IMR-90 (cell line): ENCODE measurements at regions not wholly inside any gene's neighbourhood (a gene's known extent, or its start where the extent isn't known, plus 50 kb on each side); places are given as distances from the start of the nearest gene placed in this dataset.

Experiments
- ATAC-seq: fragments of 200-7000 bp; cut with Tn5 transposase; 2 replicates; pipeline ENCODE4 v1.9.1; 2020; ENCODE audit warnings: low read depth, mild to moderate bottlenecking, moderate library complexity
- BruUV-seq: library from RNA; stranded (reverse); fragments of 400-500 nt; replicated peaks from 2 replicates; lab custom pipeline; 2021; lab: Mats Ljungman, UMichigan
- CTCF ChIA-PET: fragments of 300-600 bp; formaldehyde crosslinking; extraction: SDS; loops from one replicate; lab custom pipeline; 2021; ENCODE audit warnings: antibody characterized with exemption; lab: Yijun Ruan, JAX
- POLR2A ChIA-PET: fragments of 300-600 bp; sonication (Branson Sonifier 250); formaldehyde crosslinking; loops from one replicate; lab custom pipeline; 2022; ENCODE audit warnings: antibody characterized with exemption; ENCODE audit not compliant: unreplicated experiment; lab: Charles Lee
- DNase-seq: peaks from one replicate; pipeline ENCODE4 v3.0.0; 2013
- H2AFZ ChIP-seq: replicated peaks from 2 replicates; pipeline ENCODE3; 2013; ENCODE audit warnings: low read length, mild to moderate bottlenecking; ENCODE audit not compliant: poor library complexity
- H2AK5ac ChIP-seq: 2 replicates; pipeline ENCODE4 v1.6.1; 2013; ENCODE audit warnings: low read depth, low read length, inconsistent platforms
- H2AK9ac ChIP-seq: replicated peaks from 2 replicates; pipeline ENCODE3; 2013; ENCODE audit warnings: mild to moderate bottlenecking, low read depth, low read length, moderate library complexity; ENCODE audit not compliant: poor library complexity
- H2BK120ac ChIP-seq: 2 replicates; pipeline ENCODE4 v1.6.1; 2013; ENCODE audit warnings: low read depth, low read length, inconsistent platforms
- H2BK15ac ChIP-seq: 3 replicates; pipeline ENCODE4 v1.6.1; 2013; ENCODE audit warnings: low read depth, low read length, inconsistent platforms
- H2BK20ac ChIP-seq: 2 replicates; pipeline ENCODE4 v1.6.1; 2013; ENCODE audit warnings: low read depth, mild to moderate bottlenecking, inconsistent platforms, low read length, moderate library complexity
- H2BK5ac ChIP-seq: 2 replicates; pipeline ENCODE4 v1.6.1; 2013; ENCODE audit warnings: mild to moderate bottlenecking, low read depth, low read length, inconsistent platforms; ENCODE audit not compliant: poor library complexity, severe bottlenecking
- H3K14ac ChIP-seq: replicated peaks from 2 replicates; pipeline ENCODE4 v1.6.1; 2013; ENCODE audit warnings: low read depth, low read length, inconsistent platforms
- H3K18ac ChIP-seq: 2 replicates; pipeline ENCODE4 v1.6.1; 2013; ENCODE audit warnings: low read depth, low read length, control low read depth
- H3K23ac ChIP-seq: 2 replicates; pipeline ENCODE4 v1.6.1; 2013; ENCODE audit warnings: low read depth, low read length, inconsistent platforms
- H3K27ac ChIP-seq: 2 replicates; pipeline ENCODE4 v1.5.1; 2013; ENCODE audit warnings: mild to moderate bottlenecking, control low read depth, low read length; ENCODE audit not compliant: insufficient read depth
- H3K27me3 ChIP-seq: 2 replicates; pipeline ENCODE4 v1.6.1; 2013; ENCODE audit warnings: low read length; ENCODE audit not compliant: control insufficient read depth, insufficient read depth
- H3K36me3 ChIP-seq: 2 replicates; pipeline ENCODE4 v1.6.1; 2013; ENCODE audit warnings: low read length, mixed read lengths; ENCODE audit not compliant: control insufficient read depth, insufficient read depth
- H3K4ac ChIP-seq: 2 replicates; pipeline ENCODE4 v1.6.1; 2013; ENCODE audit warnings: low read depth, low read length, inconsistent platforms
- H3K4me1 ChIP-seq: 2 replicates; pipeline ENCODE4 v1.6.1; 2013; ENCODE audit warnings: low read length, mixed read lengths; ENCODE audit not compliant: control insufficient read depth, insufficient read depth
- H3K4me2 ChIP-seq: 2 replicates; pipeline ENCODE4 v1.6.1; 2013; ENCODE audit warnings: low read depth, mild to moderate bottlenecking, control low read depth, low read length, moderate library complexity
- H3K4me3 ChIP-seq: 2 replicates; pipeline ENCODE4 v1.5.1; 2013; ENCODE audit warnings: low read depth, mild to moderate bottlenecking, control low read depth, low read length, moderate library complexity; ENCODE audit not compliant: insufficient read depth
- H3K56ac ChIP-seq: 2 replicates; pipeline ENCODE4 v1.6.1; 2013; ENCODE audit warnings: low read length, inconsistent platforms; ENCODE audit not compliant: insufficient read depth; ENCODE audit errors: extremely low read depth
- H3K79me1 ChIP-seq, 2 experiments: 2 replicates each; pipeline ENCODE4 v1.6.1; 2013; ENCODE audit warnings: low read length in 2 of 2, inconsistent platforms in 1 of 2, low read depth in 1 of 2
- H3K9ac ChIP-seq: 2 replicates; pipeline ENCODE4 v1.6.1; 2013; ENCODE audit warnings: low read depth, low read length, control low read depth
- H3K9me1 ChIP-seq: 2 replicates; pipeline ENCODE4 v1.6.1; 2013; ENCODE audit warnings: low read length, inconsistent platforms; ENCODE audit not compliant: insufficient read depth
- H3K9me3 ChIP-seq: 2 replicates; pipeline ENCODE4 v1.6.1; 2013; ENCODE audit warnings: low read length; ENCODE audit not compliant: control insufficient read depth, insufficient read depth
- H4K20me1 ChIP-seq: 2 replicates; pipeline ENCODE4 v1.6.1; 2013; ENCODE audit warnings: low read length, inconsistent platforms; ENCODE audit not compliant: insufficient read depth
- H4K5ac ChIP-seq: 2 replicates; pipeline ENCODE4 v1.6.1; 2013; ENCODE audit warnings: mild to moderate bottlenecking, low read depth, low read length, control low read depth
- H4K8ac ChIP-seq, 2 experiments: 2 replicates each; pipeline ENCODE4 v1.6.1; 2013; ENCODE audit warnings: low read depth in 2 of 2, low read length in 2 of 2, control low read depth in 1 of 2, inconsistent platforms in 1 of 2
- H4K91ac ChIP-seq: 2 replicates; pipeline ENCODE4 v1.6.1; 2013; ENCODE audit warnings: low read depth, low read length, inconsistent platforms; ENCODE audit not compliant: insufficient read depth
- CHD1 ChIP-seq: IDR thresholded peaks from 2 replicates; pipeline ENCODE4 v1.6.1; 2012; ENCODE audit warnings: low read depth, low read length, improper control_type of control experiment
- FOS ChIP-seq: fragments of 150-350 bp; IDR thresholded peaks from 2 replicates; pipeline ENCODE4 v1.6.1; 2016; ENCODE audit warnings: low read depth, low read length
- MAFK ChIP-seq: IDR thresholded peaks from 2 replicates; pipeline ENCODE4 v1.6.1; 2012; ENCODE audit warnings: low read depth, low read length, improper control_type of control experiment
- SMC3 ChIP-seq: fragments of 150-350 bp; IDR thresholded peaks from 2 replicates; pipeline ENCODE4 v1.6.1; 2016; ENCODE audit warnings: low read depth, mild to moderate bottlenecking, antibody characterized with exemption, low read length, moderate library complexity
- WGBS, 2 experiments: methylation state at CpG; one replicate each; pipeline versions ENCODE4 v1.1.5 to v1.1.7; 2013; ENCODE audit warnings: missing lambda C conversion rate in 2 of 2; ENCODE audit not compliant: insufficient read length in 1 of 2; ENCODE audit errors: extremely low coverage in 2 of 2; 5-methylcytosine and 5-hydroxymethylcytosine counted together
- dilution Hi-C: fragments of 300-500 bp; cut with HindIII; formaldehyde crosslinking; loops from one replicate; pipeline ENCODE4 v1.14.3; 2018; ENCODE audit warnings: low sequenced_read_pairs; ENCODE audit not compliant: unreplicated experiment
- in situ Hi-C: fragments of 300-500 bp; cut with MboI; formaldehyde crosslinking; loops from 3 replicates; pipeline ENCODE4 v1.14.3; 2019; ENCODE audit warnings: low sequenced_read_pairs, inconsistent platforms, mixed read lengths
- intact Hi-C: fragments of 100-400 bp; cut with micrococcal nuclease; formaldehyde crosslinking; loops from 2 replicates; pipeline ENCODE4 v1.10.0; 2022

DNA sequence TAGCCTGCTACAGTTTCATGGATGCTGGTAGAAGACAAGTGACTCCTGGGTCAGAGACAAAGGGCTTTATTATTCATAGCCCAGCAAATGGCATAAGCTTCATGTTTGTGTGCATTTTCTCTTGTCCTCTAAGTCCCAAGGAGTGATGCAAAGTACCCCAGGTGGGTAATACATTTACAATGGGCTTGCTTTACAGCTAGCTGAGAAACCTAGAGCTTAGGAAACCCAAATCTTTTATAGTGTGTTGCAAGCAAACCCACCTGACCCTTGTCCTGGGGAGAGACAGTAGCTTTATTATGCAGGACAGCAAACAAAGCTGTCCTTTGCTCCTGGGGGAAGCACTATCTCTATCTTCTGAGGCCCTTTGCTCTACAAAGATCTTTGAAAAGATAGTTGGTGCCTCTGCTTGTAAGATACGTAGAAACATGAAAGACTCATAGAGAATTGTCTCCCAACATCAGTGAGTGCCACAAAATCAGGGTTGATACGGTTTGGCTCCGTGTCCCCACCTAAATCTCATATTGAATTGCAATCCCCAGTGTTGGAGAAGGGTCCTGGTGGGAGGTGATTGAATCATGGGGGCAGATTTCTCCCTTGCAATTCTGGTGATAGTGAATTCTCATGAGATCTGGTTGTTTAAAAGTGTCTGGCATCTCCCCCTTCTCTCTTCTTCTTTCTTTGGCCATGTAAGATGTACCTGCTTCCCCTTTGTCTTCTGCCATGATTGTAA, 315.8 kb upstream of the USP24 start:
- Histone ChIP-seq H4K8ac (no peak overlapping the region), H2BK5ac (no peak overlapping the region), H3K18ac (no peak overlapping the region), H3K27ac (no peak overlapping the region), H3K4ac (no peak overlapping the region), H3K27me3 (no peaks in the 10 kb centered on the region), H3K14ac (no peak overlapping the region), H3K23ac (no peak overlapping the region), H4K5ac (no peak overlapping the region), H2AK9ac (no peak overlapping the region), H3K56ac (no peak overlapping the region), H3K4me2 (no peak overlapping the region), H2BK15ac (no peak overlapping the region), H3K9me3 (no peaks in the 10 kb centered on the region), H3K79me1 (no peaks in the 10 kb centered on the region), H3K36me3 (no peaks in the 10 kb centered on the region), H2AFZ (no peak overlapping the region), H4K20me1 (no peaks in the 10 kb centered on the region), H3K4me3 (no peak overlapping the region), H4K91ac (no peak overlapping the region), H3K9me1 (no peaks in the 10 kb centered on the region), H2BK120ac (no peak overlapping the region), H2BK20ac (no peak overlapping the region), H2AK5ac (no peak overlapping the region), H3K4me1 (no peaks in the 10 kb centered on the region), H3K9ac (no peak overlapping the region)
- dilution Hi-C loops = no loop called here
- CTCF ChIA-PET = no interaction called here
- intact Hi-C loops = no loop called here
- ATAC-seq = no peak
- no CpG with 5 or more reads among the region's 3 CpGs for WGBS, 2 experiments
- TF ChIP-seq CHD1 = no peak
- no peak for TF ChIP-seq MAFK
- no peak for TF ChIP-seq SMC3
- TF ChIP-seq FOS = no peak
- POLR2A ChIA-PET = no interaction called here
- BruUV-seq = no TSS peak
- no peak for DNase-seq
- in situ Hi-C loops = no loop called here
